WTC11 (cell line): ENCODE measurements at regions not wholly inside any gene's neighbourhood (a gene's known extent, or its start where the extent isn't known, plus 50 kb on each side); places are given as distances from the start of the nearest gene placed in this dataset.

Experiments
- ATAC-seq: fragments of 200-7000 bp; cut with Tn5 transposase; 2 replicates; pipeline ENCODE4 v1.10.0; 2021; ENCODE audit warnings: mild to moderate bottlenecking, moderate library complexity
- CTCF ChIA-PET: fragments of 300-600 bp; sonication (Branson Sonifier 250); formaldehyde crosslinking; loops from one replicate; lab custom pipeline; 2021; ENCODE audit warnings: antibody characterized with exemption; lab: Charles Lee
- POLR2A ChIA-PET: fragments of 350-600 bp; sonication (Branson Sonifier 250); formaldehyde crosslinking; loops from one replicate; lab custom pipeline; 2021; ENCODE audit warnings: antibody characterized with exemption; lab: Charles Lee
- DNase-seq: peaks from one replicate; pipeline ENCODE4 v3.0.0; 2021; ENCODE audit warnings: low spot score
- H3K27ac Mint-ChIP-seq: 2 replicates; pipeline ENCODE4 v1.8.0; 2021; ENCODE audit warnings: mixed read lengths
- H3K27me3 Mint-ChIP-seq: 2 replicates; pipeline ENCODE4 v1.8.0; 2021; ENCODE audit warnings: low read depth, mild to moderate bottlenecking, moderate library complexity, mixed read lengths
- H3K36me3 Mint-ChIP-seq: 2 replicates; pipeline ENCODE4 v1.8.0; 2021; ENCODE audit warnings: mixed read lengths
- H3K4me1 Mint-ChIP-seq: 2 replicates; pipeline ENCODE4 v1.8.0; 2022; ENCODE audit warnings: mixed read lengths
- H3K4me3 Mint-ChIP-seq: 2 replicates; pipeline ENCODE4 v1.8.0; 2021; ENCODE audit warnings: mild to moderate bottlenecking, moderate library complexity, mixed read lengths
- H3K9me3 Mint-ChIP-seq: 2 replicates; pipeline ENCODE4 v1.8.0; 2021; ENCODE audit warnings: mixed read lengths
- ELF4 ChIP-seq: sonication (generic); formaldehyde crosslinking; IDR thresholded peaks from 2 replicates; pipeline ENCODE4 v1.8.1; 2022; ENCODE audit warnings: low read depth, mild to moderate bottlenecking, moderate library complexity, missing genetic modification reagents
- EMX1 ChIP-seq: fragments of 250-450 bp; sonication (Bioruptor Pico); IDR thresholded peaks from 2 replicates; pipeline ENCODE4 v1.8.0; 2021; ENCODE audit warnings: mild to moderate bottlenecking
- FOXP1 ChIP-seq: sonication (generic); formaldehyde crosslinking; IDR thresholded peaks from 2 replicates; pipeline ENCODE4 v1.8.0; 2022; ENCODE audit warnings: missing genetic modification reagents, mild to moderate bottlenecking, moderate library complexity, borderline replicate concordance
- HMGA2 ChIP-seq: fragments of 250-450 bp; sonication (Bioruptor Pico); IDR thresholded peaks from 2 replicates; pipeline ENCODE4 v1.4.0; 2021; ENCODE audit warnings: mild to moderate bottlenecking, moderate library complexity
- JUN ChIP-seq: sonication (generic); formaldehyde crosslinking; IDR thresholded peaks from 2 replicates; pipeline ENCODE4 v1.8.0; 2023; ENCODE audit warnings: mild to moderate bottlenecking, missing genetic modification reagents
- TEAD1 ChIP-seq: sonication (generic); formaldehyde crosslinking; IDR thresholded peaks from 2 replicates; pipeline ENCODE4 v1.8.0; 2022; ENCODE audit warnings: mild to moderate bottlenecking, missing genetic modification reagents
- ZNF121 ChIP-seq: sonication (generic); formaldehyde crosslinking; IDR thresholded peaks from 2 replicates; pipeline ENCODE4 v1.8.0; 2023; ENCODE audit warnings: missing genetic modification reagents
- ZNF219 ChIP-seq: sonication (generic); formaldehyde crosslinking; IDR thresholded peaks from 2 replicates; pipeline ENCODE4 v1.8.0; 2023; ENCODE audit warnings: missing genetic modification reagents, mild to moderate bottlenecking, borderline replicate concordance
- ZNF317 ChIP-seq: sonication (generic); formaldehyde crosslinking; IDR thresholded peaks from 2 replicates; pipeline ENCODE4 v1.8.1; 2023; ENCODE audit warnings: low read depth, mild to moderate bottlenecking, moderate library complexity, missing genetic modification reagents, borderline replicate concordance
- ZNF423 ChIP-seq: fragments of 250-450 bp; sonication (Bioruptor Pico); IDR thresholded peaks from 2 replicates; pipeline ENCODE4 v2.1.2; 2022; ENCODE audit warnings: mild to moderate bottlenecking, moderate library complexity
- ZNF671 ChIP-seq: fragments of 250-450 bp; sonication (Bioruptor Pico); IDR thresholded peaks from 2 replicates; pipeline ENCODE4 v1.8.0; 2021; ENCODE audit warnings: mild to moderate bottlenecking
- TF ChIP-seq, protein P1 (sequence below): sonication (generic); formaldehyde crosslinking; IDR thresholded peaks from 2 replicates; pipeline ENCODE4 v1.8.1; 2023; ENCODE audit warnings: mild to moderate bottlenecking, missing genetic modification reagents
- TF ChIP-seq, protein P2 (sequence below): sonication (generic); formaldehyde crosslinking; IDR thresholded peaks from 2 replicates; pipeline ENCODE4 v1.8.1; 2023; ENCODE audit warnings: mild to moderate bottlenecking, missing genetic modification reagents, moderate library complexity
- TF ChIP-seq, protein P3 (sequence below): sonication (generic); formaldehyde crosslinking; conservative IDR thresholded peaks from 2 replicates; pipeline ENCODE4 v1.8.1; 2023; ENCODE audit warnings: mild to moderate bottlenecking, low read depth, missing genetic modification reagents, moderate library complexity
- TF ChIP-seq, protein P4 (sequence below): sonication (generic); formaldehyde crosslinking; IDR thresholded peaks from 2 replicates; pipeline ENCODE4 v1.8.1; 2023; ENCODE audit warnings: mild to moderate bottlenecking, moderate library complexity, missing genetic modification reagents
- TF ChIP-seq, protein P5 (sequence below): sonication (generic); formaldehyde crosslinking; IDR thresholded peaks from 2 replicates; pipeline ENCODE4 v1.8.1; 2022; ENCODE audit warnings: missing genetic modification reagents, borderline replicate concordance
- TF ChIP-seq, protein P6 (sequence below): sonication (generic); formaldehyde crosslinking; IDR thresholded peaks from 2 replicates; pipeline ENCODE4 v1.8.1; 2022; ENCODE audit warnings: mild to moderate bottlenecking, moderate library complexity, missing genetic modification reagents

DNA sequence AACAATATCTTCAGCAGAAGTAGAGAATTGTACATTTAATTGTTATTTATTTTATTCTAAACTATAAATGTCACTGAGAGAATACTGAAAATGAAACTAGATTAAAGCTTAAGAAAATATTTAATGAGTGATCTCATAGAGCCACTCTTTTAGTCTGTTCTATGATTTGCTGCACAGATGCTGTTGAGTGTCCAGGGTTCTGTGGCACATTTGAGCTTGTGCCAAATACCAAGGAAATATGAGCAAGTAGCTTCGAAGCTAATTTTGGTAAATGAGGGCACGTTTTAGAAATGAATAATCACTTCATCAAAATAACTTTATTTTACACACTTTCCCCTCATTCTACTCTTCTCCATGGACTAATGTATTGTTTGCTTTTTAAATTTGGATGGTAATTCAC, 53.6 kb upstream of the THRB start:
- ATAC-seq (no peak), DNase-seq (no peak)
- CTCF ChIA-PET = no interaction called here
- TF ChIP-seq, protein P1, sequence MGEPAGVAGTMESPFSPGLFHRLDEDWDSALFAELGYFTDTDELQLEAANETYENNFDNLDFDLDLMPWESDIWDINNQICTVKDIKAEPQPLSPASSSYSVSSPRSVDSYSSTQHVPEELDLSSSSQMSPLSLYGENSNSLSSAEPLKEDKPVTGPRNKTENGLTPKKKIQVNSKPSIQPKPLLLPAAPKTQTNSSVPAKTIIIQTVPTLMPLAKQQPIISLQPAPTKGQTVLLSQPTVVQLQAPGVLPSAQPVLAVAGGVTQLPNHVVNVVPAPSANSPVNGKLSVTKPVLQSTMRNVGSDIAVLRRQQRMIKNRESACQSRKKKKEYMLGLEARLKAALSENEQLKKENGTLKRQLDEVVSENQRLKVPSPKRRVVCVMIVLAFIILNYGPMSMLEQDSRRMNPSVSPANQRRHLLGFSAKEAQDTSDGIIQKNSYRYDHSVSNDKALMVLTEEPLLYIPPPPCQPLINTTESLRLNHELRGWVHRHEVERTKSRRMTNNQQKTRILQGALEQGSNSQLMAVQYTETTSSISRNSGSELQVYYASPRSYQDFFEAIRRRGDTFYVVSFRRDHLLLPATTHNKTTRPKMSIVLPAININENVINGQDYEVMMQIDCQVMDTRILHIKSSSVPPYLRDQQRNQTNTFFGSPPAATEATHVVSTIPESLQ (CRISPR knock-in tag) = no peak
- TF ChIP-seq, protein P2, sequence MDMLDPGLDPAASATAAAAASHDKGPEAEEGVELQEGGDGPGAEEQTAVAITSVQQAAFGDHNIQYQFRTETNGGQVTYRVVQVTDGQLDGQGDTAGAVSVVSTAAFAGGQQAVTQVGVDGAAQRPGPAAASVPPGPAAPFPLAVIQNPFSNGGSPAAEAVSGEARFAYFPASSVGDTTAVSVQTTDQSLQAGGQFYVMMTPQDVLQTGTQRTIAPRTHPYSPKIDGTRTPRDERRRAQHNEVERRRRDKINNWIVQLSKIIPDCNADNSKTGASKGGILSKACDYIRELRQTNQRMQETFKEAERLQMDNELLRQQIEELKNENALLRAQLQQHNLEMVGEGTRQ (CRISPR knock-in tag) = no peak
- POLR2A ChIA-PET = no interaction called here
- Mint-ChIP-seq H3K9me3 (no peaks in the 10 kb centered on the region), H3K36me3 (no peaks in the 10 kb centered on the region), H3K4me1 (no peaks in the 10 kb centered on the region), H3K27ac (no peak overlapping the region), H3K27me3 (no peaks in the 10 kb centered on the region), H3K4me3 (no peak overlapping the region)

DNA sequence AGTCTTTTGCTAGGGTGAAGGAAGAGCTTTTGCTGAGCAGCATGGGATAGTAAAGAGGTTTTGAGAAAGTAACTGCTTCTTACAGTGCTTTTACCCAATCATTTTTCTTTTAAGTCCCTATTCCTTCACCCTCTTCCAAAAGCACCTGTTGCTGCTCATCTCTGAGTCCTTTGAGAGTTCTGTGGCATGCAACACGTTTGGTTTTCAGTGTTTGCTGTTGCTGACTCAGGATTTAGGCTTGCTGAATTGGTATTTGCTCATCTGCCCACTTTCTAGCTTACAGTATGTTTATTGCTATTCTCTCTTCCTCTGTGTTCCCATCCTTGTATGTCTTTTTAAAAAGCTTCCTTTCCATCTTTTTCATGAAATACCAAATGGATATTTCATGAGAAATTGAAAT, 55.9 kb upstream of the THRB start:
- H3K9me3 Mint-ChIP-seq = no peaks in the 10 kb centered on the region
- no peak overlapping the region for H3K27ac Mint-ChIP-seq
- no peak overlapping the region for H3K4me3 Mint-ChIP-seq
- CTCF ChIA-PET = no interaction called here
- POLR2A ChIA-PET = no interaction called here
- no peaks in the 10 kb centered on the region for H3K36me3 Mint-ChIP-seq
- TF ChIP-seq, protein P3, sequence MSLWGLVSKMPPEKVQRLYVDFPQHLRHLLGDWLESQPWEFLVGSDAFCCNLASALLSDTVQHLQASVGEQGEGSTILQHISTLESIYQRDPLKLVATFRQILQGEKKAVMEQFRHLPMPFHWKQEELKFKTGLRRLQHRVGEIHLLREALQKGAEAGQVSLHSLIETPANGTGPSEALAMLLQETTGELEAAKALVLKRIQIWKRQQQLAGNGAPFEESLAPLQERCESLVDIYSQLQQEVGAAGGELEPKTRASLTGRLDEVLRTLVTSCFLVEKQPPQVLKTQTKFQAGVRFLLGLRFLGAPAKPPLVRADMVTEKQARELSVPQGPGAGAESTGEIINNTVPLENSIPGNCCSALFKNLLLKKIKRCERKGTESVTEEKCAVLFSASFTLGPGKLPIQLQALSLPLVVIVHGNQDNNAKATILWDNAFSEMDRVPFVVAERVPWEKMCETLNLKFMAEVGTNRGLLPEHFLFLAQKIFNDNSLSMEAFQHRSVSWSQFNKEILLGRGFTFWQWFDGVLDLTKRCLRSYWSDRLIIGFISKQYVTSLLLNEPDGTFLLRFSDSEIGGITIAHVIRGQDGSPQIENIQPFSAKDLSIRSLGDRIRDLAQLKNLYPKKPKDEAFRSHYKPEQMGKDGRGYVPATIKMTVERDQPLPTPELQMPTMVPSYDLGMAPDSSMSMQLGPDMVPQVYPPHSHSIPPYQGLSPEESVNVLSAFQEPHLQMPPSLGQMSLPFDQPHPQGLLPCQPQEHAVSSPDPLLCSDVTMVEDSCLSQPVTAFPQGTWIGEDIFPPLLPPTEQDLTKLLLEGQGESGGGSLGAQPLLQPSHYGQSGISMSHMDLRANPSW (CRISPR knock-in tag) = no peak
- no peak for TF ChIP-seq ZNF317 (CRISPR knock-in tag)
- TF ChIP-seq ZNF423 (CRISPR knock-in tag) = no peak
- TF ChIP-seq, protein P4, sequence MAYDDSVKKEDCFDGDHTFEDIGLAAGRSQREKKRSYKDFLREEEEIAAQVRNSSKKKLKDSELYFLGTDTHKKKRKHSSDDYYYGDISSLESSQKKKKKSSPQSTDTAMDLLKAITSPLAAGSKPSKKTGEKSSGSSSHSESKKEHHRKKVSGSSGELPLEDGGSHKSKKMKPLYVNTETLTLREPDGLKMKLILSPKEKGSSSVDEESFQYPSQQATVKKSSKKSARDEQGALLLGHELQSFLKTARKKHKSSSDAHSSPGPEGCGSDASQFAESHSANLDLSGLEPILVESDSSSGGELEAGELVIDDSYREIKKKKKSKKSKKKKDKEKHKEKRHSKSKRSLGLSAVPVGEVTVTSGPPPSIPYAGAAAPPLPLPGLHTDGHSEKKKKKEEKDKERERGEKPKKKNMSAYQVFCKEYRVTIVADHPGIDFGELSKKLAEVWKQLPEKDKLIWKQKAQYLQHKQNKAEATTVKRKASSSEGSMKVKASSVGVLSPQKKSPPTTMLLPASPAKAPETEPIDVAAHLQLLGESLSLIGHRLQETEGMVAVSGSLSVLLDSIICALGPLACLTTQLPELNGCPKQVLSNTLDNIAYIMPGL (CRISPR knock-in tag) = no peak
- no peak for TF ChIP-seq ZNF219
- TF ChIP-seq ELF4 (CRISPR knock-in tag) = no peak
- TF ChIP-seq ZNF121 (CRISPR knock-in tag) = no peak
- TF ChIP-seq JUN (CRISPR knock-in tag) = no peak
- no peak for TF ChIP-seq TEAD1 (CRISPR knock-in tag)
- TF ChIP-seq, protein P5, sequence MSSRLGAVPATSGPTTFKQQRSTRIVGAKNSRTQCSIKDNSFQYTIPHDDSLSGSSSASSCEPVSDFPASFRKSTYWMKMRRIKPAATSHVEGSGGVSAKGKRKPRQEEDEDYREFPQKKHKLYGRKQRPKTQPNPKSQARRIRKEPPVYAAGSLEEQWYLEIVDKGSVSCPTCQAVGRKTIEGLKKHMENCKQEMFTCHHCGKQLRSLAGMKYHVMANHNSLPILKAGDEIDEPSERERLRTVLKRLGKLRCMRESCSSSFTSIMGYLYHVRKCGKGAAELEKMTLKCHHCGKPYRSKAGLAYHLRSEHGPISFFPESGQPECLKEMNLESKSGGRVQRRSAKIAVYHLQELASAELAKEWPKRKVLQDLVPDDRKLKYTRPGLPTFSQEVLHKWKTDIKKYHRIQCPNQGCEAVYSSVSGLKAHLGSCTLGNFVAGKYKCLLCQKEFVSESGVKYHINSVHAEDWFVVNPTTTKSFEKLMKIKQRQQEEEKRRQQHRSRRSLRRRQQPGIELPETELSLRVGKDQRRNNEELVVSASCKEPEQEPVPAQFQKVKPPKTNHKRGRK (CRISPR knock-in tag) = no peak
- no peak for TF ChIP-seq ZNF671 (CRISPR knock-in tag)
- TF ChIP-seq HMGA2 (CRISPR knock-in tag) = no peak
- TF ChIP-seq, protein P6, sequence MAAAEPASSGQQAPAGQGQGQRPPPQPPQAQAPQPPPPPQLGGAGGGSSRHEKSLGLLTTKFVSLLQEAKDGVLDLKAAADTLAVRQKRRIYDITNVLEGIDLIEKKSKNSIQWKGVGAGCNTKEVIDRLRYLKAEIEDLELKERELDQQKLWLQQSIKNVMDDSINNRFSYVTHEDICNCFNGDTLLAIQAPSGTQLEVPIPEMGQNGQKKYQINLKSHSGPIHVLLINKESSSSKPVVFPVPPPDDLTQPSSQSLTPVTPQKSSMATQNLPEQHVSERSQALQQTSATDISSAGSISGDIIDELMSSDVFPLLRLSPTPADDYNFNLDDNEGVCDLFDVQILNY (CRISPR knock-in tag) = no peak
- no peak for TF ChIP-seq FOXP1 (CRISPR knock-in tag)
- no peak for TF ChIP-seq EMX1 (CRISPR knock-in tag)
- ATAC-seq (no peak), DNase-seq (no peak)
- H3K27me3 Mint-ChIP-seq = no peaks in the 10 kb centered on the region
- no peaks in the 10 kb centered on the region for H3K4me1 Mint-ChIP-seq
